Liver (tissue), 3 donors: ENCODE measurements at regions not wholly inside any gene's neighbourhood (a gene's known extent, or its start where the extent isn't known, plus 50 kb on each side); places are given as distances from the start of the nearest gene placed in this dataset.

Experiments
- CTCF ChIP-seq: fragments of 150-350 bp; IDR thresholded peaks from 2 replicates; pipeline ENCODE4 v1.5.1; 2017; ENCODE audit warnings: improper control_type of control experiment, low read depth, low read length; ENCODE audit not compliant: missing input control
- FOXA1 ChIP-seq: IDR thresholded peaks from 2 replicates; pipeline ENCODE4 v1.6.1; 2016; ENCODE audit warnings: antibody characterized with exemption
- GABPA ChIP-seq, 2 donors: IDR thresholded peaks in 1 of 2; conservative IDR thresholded peaks in 1 of 2; 2 replicates each; pipeline ENCODE4 v1.6.1; 2016; ENCODE audit warnings: antibody characterized with exemption in 2 of 2, mild to moderate bottlenecking in 1 of 2, moderate library complexity in 1 of 2
- HNF4A ChIP-seq, 2 donors: conservative IDR thresholded peaks; 2 replicates each; pipeline ENCODE4 v1.6.1; 2016; ENCODE audit warnings: antibody characterized with exemption in 2 of 2, mild to moderate bottlenecking in 2 of 2
- HNF4G ChIP-seq: IDR thresholded peaks from 2 replicates; pipeline ENCODE4 v1.6.1; 2016; ENCODE audit warnings: antibody characterized with exemption
- REST ChIP-seq: IDR thresholded peaks from 2 replicates; pipeline ENCODE4 v1.6.1; 2016; ENCODE audit warnings: antibody characterized with exemption, mild to moderate bottlenecking
- RXRA ChIP-seq, 2 donors: IDR thresholded peaks; 2 replicates each; pipeline ENCODE4 v1.6.1; 2017 to 2018; ENCODE audit warnings: antibody characterized with exemption in 2 of 2, mild to moderate bottlenecking in 1 of 2
- SP1 ChIP-seq: IDR thresholded peaks from 2 replicates; pipeline ENCODE4 v1.6.1; 2018; ENCODE audit warnings: antibody characterized with exemption, mild to moderate bottlenecking
- donor health status: healthy.
- donor health status: healthy.

GRCh38 chr1:59128239-59128736 lies 168.6 kb upstream of the FGGY start:
- TF ChIP-seq RXRA (IDR thresholded peaks at IDR 0.05): no peak
- no peak for TF ChIP-seq HNF4G
- no peak for TF ChIP-seq CTCF
- TF ChIP-seq REST: no peak
- TF ChIP-seq SP1: no peak
- no peak for TF ChIP-seq FOXA1
- no peak for TF ChIP-seq HNF4A (conservative IDR thresholded peaks at IDR 0.05)
- TF ChIP-seq GABPA (IDR thresholded peaks at IDR 0.05 in 1 of 2, conservative IDR thresholded peaks at IDR 0.05 in 1 of 2): no peak
